DMS79 (cell line): ENCODE measurements at regions not wholly inside any gene's neighbourhood (a gene's known extent, or its start where the extent isn't known, plus 50 kb on each side); places are given as distances from the start of the nearest gene placed in this dataset.

Experiments used
- DNase-seq: peaks from one replicate; lab custom pipeline; 2025; lab: John Stamatoyannopoulos, UW

DNA sequence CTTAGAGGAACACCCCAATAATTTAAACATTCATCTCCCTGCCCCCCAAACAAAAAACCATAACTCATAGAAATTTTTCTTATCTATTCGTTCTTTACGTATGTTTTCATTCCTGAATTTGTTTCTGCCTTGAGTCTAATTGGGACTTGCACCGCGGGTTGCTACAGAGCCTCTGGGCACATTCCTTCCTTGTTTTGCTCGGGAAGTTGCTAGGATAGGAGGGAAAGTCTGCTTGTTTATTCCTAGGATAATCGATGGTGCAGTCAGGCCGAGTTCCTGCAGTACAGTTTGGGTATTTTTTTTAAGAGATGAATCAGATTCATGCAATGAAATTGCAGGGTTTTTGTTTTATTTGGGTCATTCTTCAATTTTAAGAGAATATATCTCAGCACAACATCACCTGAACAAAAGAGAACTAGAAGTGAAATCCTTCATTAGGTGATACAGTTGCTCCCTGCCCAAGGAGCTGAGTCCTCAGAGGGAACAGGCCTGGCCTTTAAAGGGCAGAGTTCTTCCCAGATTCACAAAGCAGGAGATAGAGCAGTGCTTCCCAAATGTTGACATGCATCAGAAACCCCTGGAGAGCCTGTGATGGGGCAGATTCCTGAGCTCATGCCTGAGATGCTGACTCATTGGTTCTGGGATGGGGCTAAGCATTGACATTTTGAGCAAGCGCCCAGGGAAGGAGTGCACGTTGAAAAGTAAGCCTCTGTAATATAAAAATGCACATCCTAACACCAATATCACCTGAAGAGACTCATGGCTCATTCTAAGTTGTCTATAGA, 114.9 kb upstream of the FAM9B start:
- DNase-seq = no peak

DNA sequence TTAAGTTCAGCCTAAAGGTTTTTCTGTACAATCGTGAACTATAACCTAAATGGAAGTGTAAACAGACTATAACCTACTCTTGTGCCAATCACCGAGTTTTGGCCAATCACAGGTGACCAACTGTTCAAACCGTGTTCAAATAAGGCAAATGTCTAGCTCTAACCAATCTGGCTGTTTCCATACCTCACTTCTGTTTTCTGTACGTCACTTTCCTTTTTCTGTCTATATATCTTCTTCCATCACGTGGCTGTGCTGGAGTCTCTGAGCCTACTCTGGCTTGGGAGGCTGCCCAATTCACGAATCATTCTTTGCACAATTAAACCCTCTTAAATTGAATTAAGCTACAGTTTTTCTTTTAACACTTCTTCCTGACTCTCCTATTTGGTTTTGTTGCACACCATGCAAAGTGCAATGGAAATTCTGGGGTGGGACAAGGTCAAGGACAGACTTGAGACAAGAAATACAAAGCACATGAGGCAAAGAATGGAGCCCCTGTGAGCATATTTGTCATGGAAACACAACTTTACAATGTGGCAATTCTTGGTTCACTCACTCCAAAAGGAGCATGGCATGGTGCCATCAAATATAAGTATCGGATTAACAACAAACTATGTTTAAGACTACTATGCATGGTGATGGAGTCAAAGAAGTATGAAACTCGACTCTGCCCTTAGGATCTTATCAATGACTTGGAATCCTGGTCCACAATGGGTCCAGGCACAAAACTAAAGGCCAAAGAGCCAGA, 115.7 kb upstream of the FAM9B start:
- DNase-seq = no peak

- no peak for DNase-seq
Measured at GRCh38 chrX:9151772-9152307, 117.9 kb upstream of the FAM9B start.

GRCh38 chrX:9153300-9153699, 119.4 kb upstream of the FAM9B start:
- no peak for DNase-seq

- DNase-seq = no peak
Measured at GRCh38 chrX:9158611-9159010, 124.7 kb upstream of the FAM9B start.

DNA sequence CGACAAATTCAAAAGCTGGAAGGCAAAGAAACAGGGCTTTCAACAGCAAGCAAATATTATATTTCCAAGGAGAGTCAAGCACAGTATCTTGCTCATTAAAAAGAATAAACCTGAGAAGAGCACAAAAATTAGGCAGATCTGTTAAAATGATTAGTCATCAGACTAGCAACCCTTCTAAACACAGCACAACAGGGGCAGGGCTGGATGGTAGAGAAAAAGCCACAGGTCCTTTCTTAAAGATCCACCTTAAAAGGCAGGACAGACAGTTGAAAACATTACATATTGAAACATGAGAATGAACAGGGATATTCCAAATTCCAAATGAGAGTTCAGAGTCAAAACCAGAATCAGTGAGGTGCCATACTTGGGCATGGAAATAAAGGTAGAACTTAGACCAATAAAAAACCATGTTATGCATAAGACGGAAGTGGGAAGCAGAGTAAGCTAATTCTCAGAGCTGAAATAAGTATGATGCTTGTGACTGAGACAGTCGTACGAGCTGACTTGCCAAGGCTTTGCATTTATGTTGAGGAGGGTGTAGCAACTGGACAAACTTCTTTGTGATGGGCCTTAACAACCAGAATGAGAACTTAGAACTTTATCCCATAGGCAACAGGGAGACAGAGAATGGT, 126.9 kb upstream of the FAM9B start:
- DNase-seq = no peak

DNA sequence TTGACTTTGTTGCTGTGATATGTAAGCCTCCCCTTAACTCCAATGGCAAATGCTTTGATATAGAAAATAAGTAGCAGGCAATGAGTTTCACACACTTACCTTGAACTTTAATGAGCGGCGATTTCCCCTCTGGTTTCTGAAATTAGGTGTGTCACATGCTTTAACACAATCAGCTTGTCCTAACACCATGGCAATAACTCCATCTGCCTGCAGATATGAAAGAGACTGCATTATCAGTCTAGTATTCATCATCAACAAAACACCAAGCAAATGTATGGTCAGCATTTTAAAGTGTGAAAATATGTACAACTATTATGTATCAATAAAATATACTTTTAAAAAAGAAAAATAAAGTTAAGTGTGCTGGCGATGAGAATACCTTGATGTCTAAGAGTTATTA, 128.8 kb upstream of the FAM9B start:
- DNase-seq = no peak

- DNase-seq = no peak
Measured at GRCh38 chrX:9163214-9163709, 129.3 kb upstream of the FAM9B start.

DNA sequence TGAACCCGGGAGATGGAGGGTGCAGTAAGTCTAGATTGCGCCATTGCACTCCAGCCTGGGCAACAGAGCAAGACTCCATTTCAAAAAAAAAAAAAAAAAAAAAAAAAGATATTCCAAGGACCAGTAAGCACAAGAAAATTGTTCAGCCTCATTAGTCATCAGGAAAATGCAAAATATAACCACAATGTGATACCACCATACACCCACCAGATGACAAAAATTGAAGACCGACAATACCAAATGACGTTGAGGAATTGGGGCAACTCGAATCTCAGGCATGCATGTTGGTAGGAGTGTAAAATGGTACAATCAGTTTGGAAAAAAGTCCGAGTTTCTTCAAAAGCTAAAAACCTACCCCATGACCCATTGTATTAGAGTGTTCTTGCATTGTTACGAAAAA, 130.2 kb upstream of the FAM9B start:
- no peak for DNase-seq

GRCh38 chrX:9164533-9165426, 130.9 kb upstream of the FAM9B start:
- DNase-seq = no peak

- DNase-seq = no peak
Measured at GRCh38 chrX:9166584-9166944, 132.6 kb upstream of the FAM9B start.

DNA sequence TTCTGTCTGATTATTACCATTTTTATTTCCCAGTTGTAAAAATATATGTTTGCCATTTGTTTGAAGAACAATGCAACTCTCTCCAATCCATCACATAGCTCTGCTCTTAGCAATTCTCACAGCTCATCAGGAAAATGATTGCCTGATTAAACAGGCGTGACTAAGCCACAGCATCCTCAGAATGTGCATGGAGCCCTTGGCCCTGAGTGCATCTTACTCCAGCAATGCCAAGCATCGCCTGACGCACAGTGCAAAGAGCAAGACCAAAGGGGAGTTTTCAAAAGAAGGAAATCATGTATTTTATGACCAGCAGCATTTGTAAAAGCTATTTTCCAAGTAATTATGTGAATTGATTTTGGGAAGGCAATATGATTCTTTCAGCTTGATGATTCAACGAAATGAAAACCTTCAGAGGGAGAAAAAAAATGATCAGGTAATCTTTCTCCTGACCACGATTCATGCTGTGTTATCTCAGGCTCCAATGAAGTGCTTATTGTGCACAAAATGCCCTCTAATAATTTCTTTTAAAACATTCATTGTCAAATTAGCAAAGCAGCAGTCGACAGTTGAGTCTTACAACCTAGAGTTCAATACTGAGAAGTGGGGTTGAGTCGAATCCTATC, 138.0 kb upstream of the FAM9B start:
- no peak for DNase-seq

DNA sequence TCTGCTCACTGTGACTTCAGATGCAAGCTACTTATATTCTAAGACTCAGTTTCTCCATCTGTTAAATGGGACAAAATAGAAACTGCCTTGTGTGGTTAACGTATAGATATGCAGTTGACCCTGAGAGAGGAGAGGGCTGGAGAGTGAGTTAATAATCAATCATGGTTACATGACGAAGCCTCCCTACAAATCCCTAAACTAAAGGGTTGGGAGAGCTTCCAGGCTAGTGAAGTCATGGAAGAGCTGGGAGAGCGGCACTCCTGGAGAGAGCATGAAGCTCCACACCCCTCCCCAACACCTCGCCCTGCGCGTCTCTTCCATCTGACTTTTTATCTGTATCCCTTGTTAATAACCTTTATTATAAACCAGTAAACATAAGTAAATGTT, 138.5 kb upstream of the FAM9B start:
- DNase-seq = no peak

DNA sequence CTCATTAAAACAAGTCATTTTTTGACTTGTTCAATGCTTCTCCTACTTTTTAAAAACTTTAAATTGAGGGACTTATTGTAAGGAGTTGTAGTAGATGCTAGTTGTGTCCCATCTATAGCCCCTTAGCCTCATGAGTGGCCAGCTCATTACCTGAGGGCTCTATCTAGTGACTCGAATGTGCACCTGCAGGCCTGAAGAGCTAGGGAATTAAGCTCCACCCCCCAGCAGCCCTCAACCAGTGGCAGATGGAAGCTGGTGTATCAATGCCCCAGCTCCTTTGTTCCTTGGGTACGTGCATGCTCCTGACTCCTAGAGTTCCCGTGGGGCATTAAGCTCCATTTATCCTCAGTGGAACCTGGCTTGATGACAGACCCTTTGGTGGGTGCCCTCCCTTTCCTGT, 146.7 kb upstream of the FAM9B start:
- no peak for DNase-seq

GRCh38 chrX:9182041-9182440, 148.1 kb upstream of the FAM9B start:
- no peak for DNase-seq

- no peak for DNase-seq
Measured at GRCh38 chrX:9183481-9183880, 149.6 kb upstream of the FAM9B start.

GRCh38 chrX:9184211-9184610, 150.3 kb upstream of the FAM9B start:
- DNase-seq = no peak

- no peak for DNase-seq
Measured at GRCh38 chrX:9188117-9188516, 154.2 kb upstream of the FAM9B start.

DNA sequence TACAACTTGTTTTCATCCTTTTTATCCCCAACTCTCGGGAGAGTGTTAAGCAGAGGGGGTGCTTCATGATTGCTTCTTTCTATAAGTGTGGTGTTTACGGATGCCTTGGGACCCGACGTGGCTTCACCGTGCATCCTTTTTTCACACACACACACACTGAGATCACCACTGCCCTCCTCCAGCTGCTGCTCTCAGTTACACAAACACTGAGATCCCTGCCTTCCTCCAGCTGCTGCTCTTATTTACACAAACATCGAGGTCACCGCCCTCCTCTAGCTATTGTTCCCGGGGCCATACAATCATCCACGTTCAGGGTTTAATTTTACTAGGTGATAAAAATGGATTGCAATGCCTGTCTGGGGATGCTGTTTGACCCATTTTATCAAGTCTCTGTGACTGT, 155.4 kb upstream of the FAM9B start:
- DNase-seq = no peak

- DNase-seq = no peak
Measured at GRCh38 chrX:9191392-9191791, 157.5 kb upstream of the FAM9B start.

DNA sequence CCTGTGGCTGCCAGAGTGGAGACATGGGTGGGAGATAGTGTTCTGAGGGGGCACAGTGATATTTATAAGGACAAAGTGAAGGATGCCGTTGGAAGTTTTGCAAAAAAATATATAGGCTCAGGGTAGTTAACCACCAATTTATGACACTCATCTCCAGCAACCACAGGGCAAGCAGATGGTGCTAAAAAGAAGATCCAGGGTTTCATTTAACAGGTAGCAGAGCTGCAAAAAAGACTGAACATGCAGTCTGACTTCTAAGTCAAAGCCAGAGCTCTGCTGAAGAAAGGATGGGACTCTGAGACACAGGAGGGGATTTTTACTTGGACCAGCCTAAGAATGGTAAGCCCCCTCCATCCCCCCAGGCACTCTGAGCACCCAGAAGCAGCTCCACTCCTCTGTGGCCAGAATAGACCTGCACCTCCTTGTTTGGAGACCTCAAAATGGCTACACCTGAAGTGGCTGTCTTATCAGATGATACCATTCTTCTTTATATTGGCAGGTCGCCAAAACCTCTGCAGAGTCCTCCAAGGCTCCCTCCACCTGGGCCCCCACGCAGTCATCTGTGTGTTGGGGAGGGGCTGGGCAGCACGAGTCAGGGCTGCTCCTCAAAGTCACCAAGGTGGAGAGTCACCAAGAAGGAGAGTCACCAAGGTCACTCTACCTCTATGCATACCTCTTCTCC, 161.4 kb upstream of the FAM9B start:
- no peak for DNase-seq
